ENCODE measurements at regions not wholly inside any gene's neighbourhood (a gene's known extent, or its start where the extent isn't known, plus 50 kb on each side); places are given as distances from the start of the nearest gene placed in this dataset.

DNA sequence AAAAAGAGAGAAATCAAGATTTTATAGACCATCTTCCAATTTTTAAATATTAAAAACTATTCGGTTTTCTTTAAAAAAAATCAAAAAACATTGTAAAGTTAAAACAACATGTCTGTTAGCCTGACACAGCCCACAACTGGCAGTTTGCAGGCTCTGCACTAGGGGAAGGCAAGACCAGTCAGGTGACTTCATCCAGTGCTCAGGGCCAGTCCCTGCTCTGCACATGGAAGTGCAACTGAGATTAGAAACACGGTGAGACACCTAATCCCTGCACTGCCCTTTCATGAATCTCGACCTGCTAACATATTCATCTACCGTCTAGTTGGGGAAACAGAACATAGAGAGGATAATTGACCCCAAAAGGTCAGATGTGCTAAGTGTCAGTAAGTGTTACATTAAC lies 135.2 kb downstream of the BARD1 start:
- TF ChIP-seq, protein P1, sequence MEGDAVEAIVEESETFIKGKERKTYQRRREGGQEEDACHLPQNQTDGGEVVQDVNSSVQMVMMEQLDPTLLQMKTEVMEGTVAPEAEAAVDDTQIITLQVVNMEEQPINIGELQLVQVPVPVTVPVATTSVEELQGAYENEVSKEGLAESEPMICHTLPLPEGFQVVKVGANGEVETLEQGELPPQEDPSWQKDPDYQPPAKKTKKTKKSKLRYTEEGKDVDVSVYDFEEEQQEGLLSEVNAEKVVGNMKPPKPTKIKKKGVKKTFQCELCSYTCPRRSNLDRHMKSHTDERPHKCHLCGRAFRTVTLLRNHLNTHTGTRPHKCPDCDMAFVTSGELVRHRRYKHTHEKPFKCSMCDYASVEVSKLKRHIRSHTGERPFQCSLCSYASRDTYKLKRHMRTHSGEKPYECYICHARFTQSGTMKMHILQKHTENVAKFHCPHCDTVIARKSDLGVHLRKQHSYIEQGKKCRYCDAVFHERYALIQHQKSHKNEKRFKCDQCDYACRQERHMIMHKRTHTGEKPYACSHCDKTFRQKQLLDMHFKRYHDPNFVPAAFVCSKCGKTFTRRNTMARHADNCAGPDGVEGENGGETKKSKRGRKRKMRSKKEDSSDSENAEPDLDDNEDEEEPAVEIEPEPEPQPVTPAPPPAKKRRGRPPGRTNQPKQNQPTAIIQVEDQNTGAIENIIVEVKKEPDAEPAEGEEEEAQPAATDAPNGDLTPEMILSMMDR (IDR thresholded peaks at IDR 0.05; ENCODE audit: low read depth, low read length) = no peak
- H3K4me3 ChIP-seq (replicated peaks in 1 of 2; ENCODE audit: low read depth in 2 of 2, low read length in 2 of 2) = no peak overlapping the region
- no peak for DNase-seq (ENCODE audit: low read depth in 2 of 2)

DNA sequence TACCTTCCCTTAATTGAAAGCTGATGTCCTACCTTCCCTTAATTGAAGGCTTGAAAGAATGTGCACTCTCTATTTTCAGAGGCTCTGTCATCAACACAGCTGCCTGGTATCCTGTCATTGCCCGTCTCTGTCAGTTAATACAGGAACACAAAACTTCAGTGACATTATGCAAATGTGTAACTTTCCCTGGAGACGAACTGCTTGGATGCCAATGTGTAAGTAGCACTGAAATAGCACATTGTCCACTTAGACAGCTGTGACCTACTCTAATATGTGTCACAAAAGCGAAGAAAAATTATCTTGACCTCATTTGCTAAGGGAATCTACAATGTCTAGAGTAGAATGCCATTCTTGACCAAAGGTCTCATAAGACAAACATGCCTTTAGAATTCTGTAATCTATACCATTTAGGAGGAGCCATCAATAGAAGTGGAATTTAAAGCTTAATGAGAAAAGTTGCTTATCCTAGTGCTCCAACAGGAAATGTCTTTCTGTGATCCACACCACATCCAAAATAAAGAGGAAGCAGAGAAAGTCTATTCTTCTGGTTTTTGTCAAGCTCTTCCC lies 138.1 kb downstream of the BARD1 start:
- TF ChIP-seq, protein P1 (IDR thresholded peaks at IDR 0.05; ENCODE audit: low read depth, low read length) = no peak
- DNase-seq (ENCODE audit: low read depth in 2 of 2) = no peak
- H3K4me3 ChIP-seq (replicated peaks in 1 of 2; ENCODE audit: low read depth in 2 of 2, low read length in 2 of 2) = no peak overlapping the region

DNA sequence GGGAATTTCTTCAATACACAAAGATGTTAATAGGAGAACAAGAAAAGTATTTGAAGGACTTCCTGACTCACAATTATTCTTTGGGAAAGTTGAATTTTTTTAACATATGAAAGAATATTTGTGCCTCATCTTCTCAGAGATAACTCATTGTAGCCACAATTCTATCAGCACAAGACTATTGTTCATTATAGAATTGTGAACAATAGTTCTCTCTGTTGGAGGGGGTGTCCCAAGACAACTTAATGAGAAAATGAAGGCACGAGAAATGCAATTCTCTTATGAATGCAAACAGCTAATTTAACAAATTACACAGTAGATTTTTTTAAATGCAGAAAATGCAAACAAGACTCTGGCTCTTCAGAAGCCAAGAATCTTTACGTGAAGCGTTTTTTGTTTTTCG lies 157.0 kb downstream of the BARD1 start:
- no peak for DNase-seq (ENCODE audit: low read depth in 2 of 2)
- TF ChIP-seq, protein P1 (IDR thresholded peaks at IDR 0.05; ENCODE audit: low read depth, low read length) = no peak
- no peak overlapping the region for H3K4me3 ChIP-seq (replicated peaks in 1 of 2; ENCODE audit: low read depth in 2 of 2, low read length in 2 of 2)

DNA sequence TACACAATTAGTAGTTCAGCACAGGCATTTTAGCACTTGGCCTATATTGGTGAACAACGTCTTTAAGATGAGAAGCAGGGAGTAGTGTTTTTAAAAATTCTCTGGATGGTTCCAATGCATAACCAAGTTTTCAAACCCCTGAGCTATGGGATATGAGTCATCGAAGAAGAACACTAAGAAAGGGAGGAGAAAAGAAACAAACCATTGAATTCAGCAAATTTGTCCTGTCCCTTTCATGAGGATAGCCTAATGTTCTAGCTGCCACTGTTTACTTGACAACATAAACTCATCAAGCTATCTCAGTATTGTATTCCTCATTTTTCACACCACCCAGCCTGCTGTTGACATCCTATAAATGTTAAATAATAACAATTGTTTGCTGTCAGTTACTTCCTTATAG lies 158.0 kb downstream of the BARD1 start:
- H3K4me3 ChIP-seq (replicated peaks in 1 of 2; ENCODE audit: low read depth in 2 of 2, low read length in 2 of 2) = no peak overlapping the region
- TF ChIP-seq, protein P1 (IDR thresholded peaks at IDR 0.05; ENCODE audit: low read depth, low read length) = no peak
- DNase-seq (ENCODE audit: low read depth in 2 of 2) = peak in 1 of 2 donors; percentile 9

DNA sequence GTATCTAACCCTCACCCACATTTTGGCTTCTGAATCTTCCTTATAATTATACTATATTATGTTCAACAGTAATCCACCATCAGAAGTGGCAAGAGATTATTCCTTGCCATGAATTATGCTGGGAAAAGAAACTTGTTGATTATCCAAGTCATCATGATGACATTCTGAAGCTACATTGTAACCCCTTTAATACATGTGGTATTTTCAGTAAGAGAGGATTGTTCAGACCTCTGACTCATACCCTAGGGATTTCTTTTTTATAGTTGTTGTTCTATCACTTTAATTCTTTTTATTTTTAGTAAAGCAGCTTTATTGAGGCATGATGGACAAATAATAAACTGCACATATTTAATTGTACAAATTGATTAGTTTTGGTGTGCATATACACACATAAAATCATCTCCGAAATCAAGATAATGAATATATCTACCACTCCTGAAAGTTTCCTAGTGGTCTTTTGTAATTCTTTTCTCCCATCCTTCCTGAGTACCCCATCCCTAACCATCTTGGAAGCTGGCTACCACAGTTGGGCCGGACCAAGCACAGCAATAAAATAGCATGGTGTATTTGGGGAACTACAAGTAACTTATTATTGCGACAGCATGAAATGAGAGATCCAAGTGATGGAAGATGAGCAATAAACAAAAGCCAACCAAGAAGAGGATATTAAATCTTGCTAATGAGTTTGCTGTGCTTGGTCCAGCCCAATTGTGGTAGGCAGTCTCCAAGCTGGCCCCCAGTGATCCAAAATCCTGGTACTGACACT lies 159.9 kb downstream of the BARD1 start:
- TF ChIP-seq, protein P1 (IDR thresholded peaks at IDR 0.05; ENCODE audit: low read depth, low read length) = no peak
- DNase-seq (ENCODE audit: low read depth in 2 of 2) = peak in 1 of 2 donors; percentile 64
- H3K4me3 ChIP-seq (replicated peaks in 1 of 2; ENCODE audit: low read depth in 2 of 2, low read length in 2 of 2) = no peak overlapping the region

DNA sequence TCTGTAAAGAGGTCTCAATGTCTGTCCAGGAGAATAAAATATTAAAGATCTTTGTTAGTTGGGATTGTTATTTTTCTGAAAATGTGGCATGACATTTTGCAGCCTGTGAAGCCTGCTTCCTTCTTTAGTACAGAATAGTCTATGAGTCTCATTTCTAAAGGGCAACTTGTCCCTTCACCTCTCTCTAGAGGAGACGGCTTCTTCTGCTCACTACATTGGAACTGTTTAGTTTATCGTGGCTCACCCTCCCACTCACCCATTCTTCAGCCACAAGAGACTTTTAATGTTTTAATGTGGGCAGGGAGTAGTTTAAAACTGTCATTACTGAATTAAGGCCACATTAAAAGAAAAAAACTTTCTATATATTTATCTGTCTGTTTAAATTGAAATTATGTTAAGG lies 161.0 kb downstream of the BARD1 start:
- no peak for DNase-seq (ENCODE audit: low read depth in 2 of 2)
- TF ChIP-seq, protein P1 (IDR thresholded peaks at IDR 0.05; ENCODE audit: low read depth, low read length) = no peak

More for the DNA sequence above, 161.0 kb downstream of the BARD1 start:
- no peak overlapping the region for H3K4me3 ChIP-seq (replicated peaks in 1 of 2; ENCODE audit: low read depth in 2 of 2, low read length in 2 of 2)

All from cardiac fibroblast (primary cell).